Left ventricle myocardium inferior (tissue), 1 donor: ENCODE measurements at regions not wholly inside any gene's neighbourhood (a gene's known extent, or its start where the extent isn't known, plus 50 kb on each side); places are given as distances from the start of the nearest gene placed in this dataset.

Source experiments
- DNase-seq: peaks from one replicate; pipeline ENCODE4 v3.0.0-alpha.2; 2020
- H3K27ac ChIP-seq: fragments of 200-600 bp; replicated peaks from 2 replicates; pipeline ENCODE4 v1.8.0; 2021
- H3K27me3 ChIP-seq: fragments of 200-600 bp; 2 replicates; pipeline ENCODE4 v1.8.0; 2021; ENCODE audit warnings: low read depth
- H3K36me3 ChIP-seq: fragments of 200-600 bp; 2 replicates; pipeline ENCODE4 v1.8.0; 2021
- H3K4me1 ChIP-seq: fragments of 200-600 bp; 2 replicates; pipeline ENCODE4 v1.8.0; 2021
- H3K4me3 ChIP-seq: fragments of 200-600 bp; 2 replicates; pipeline ENCODE4 v1.8.0; 2021; ENCODE audit warnings: mild to moderate bottlenecking, moderate library complexity
- H3K9me3 ChIP-seq: fragments of 200-600 bp; replicated peaks from 2 replicates; pipeline ENCODE4 v1.8.0; 2021
- CTCF ChIP-seq: fragments of 200-600 bp; IDR thresholded peaks from 2 replicates; pipeline ENCODE4 v1.8.0; 2021; ENCODE audit warnings: antibody characterized with exemption, mild to moderate bottlenecking, borderline replicate concordance
- intact Hi-C: fragments of 100-400 bp; cut with micrococcal nuclease; formaldehyde crosslinking; loops from one replicate; pipeline ENCODE4 v1.11.0; 2022
- donor health status: DM: no; HTN: yes; CAD: no; lungs with severe emphysema.

- intact Hi-C loops, result no loop called here
- no peak for DNase-seq
- peaks cover 6% of the 10 kb centered on the region for H3K9me3 ChIP-seq
- peaks cover 23% of the 10 kb centered on the region for H3K4me1 ChIP-seq
- no peaks in the 10 kb centered on the region for H3K27me3 ChIP-seq
- H3K36me3 ChIP-seq, result no peaks in the 10 kb centered on the region
- H3K27ac ChIP-seq, result no peak overlapping the region
- no peak for TF ChIP-seq CTCF
- no peak overlapping the region for H3K4me3 ChIP-seq
These were observed 91.6 kb downstream of the PLCE1 start for GRCh38 chr10:94085288-94085687.

GRCh38 chr10:94085766-94086437 is 92.2 kb downstream of the PLCE1 start:
- intact Hi-C loops, result no loop called here
- no peak for DNase-seq
- Histone ChIP-seq H3K36me3 (no peaks in the 10 kb centered on the region), H3K27ac (no peak overlapping the region), H3K9me3 (peaks cover 6% of the 10 kb centered on the region), H3K27me3 (no peaks in the 10 kb centered on the region), H3K4me3 (no peak overlapping the region), H3K4me1 (peaks cover 23% of the 10 kb centered on the region)
- no peak for TF ChIP-seq CTCF

GRCh38 chr10:94088926-94089381 is 95.2 kb downstream of the PLCE1 start:
- intact Hi-C loops, result no loop called here
- H3K27ac ChIP-seq, result peak overlapping the region; percentile 64
- no peak for TF ChIP-seq CTCF
- no peaks in the 10 kb centered on the region for H3K27me3 ChIP-seq
- H3K4me3 ChIP-seq, result peak overlapping the region; percentile 47
- H3K4me1 ChIP-seq, result peaks cover 27% of the 10 kb centered on the region
- no peaks in the 10 kb centered on the region for H3K36me3 ChIP-seq
- H3K9me3 ChIP-seq, result no peaks in the 10 kb centered on the region
- no peak for DNase-seq

- no peak for TF ChIP-seq CTCF
- DNase-seq, result no peak
- no peaks in the 10 kb centered on the region for H3K36me3 ChIP-seq
- peak overlapping the region; percentile 64 for H3K27ac ChIP-seq
- intact Hi-C loops, result no loop called here
- H3K4me1 ChIP-seq, result peaks cover 29% of the 10 kb centered on the region
- no peaks in the 10 kb centered on the region for H3K9me3 ChIP-seq
- H3K4me3 ChIP-seq, result peak overlapping the region; percentile 47
- H3K27me3 ChIP-seq, result no peaks in the 10 kb centered on the region
These were observed 97.9 kb downstream of the PLCE1 start for GRCh38 chr10:94091649-94092048.

GRCh38 chr10:94092848-94093247 is 99.1 kb downstream of the PLCE1 start:
- TF ChIP-seq CTCF, result no peak
- H3K27ac ChIP-seq, result peak overlapping the region; percentile 64
- H3K4me3 ChIP-seq, result no peak overlapping the region
- H3K4me1 ChIP-seq, result peaks cover 35% of the 10 kb centered on the region
- no peaks in the 10 kb centered on the region for H3K36me3 ChIP-seq
- DNase-seq, result no peak
- intact Hi-C loops, result no loop called here
- no peaks in the 10 kb centered on the region for H3K9me3 ChIP-seq
- no peaks in the 10 kb centered on the region for H3K27me3 ChIP-seq
